AG04450 (cell line): ENCODE measurements at regions not wholly inside any gene's neighbourhood (a gene's known extent, or its start where the extent isn't known, plus 50 kb on each side); places are given as distances from the start of the nearest gene placed in this dataset. TPM values are rescaled to one million over a fixed set of nuclear protein-coding genes. Genes with fewer than 3 reads are reported as not detected.

Experiments used
- small RNA-seq: library from RNA; depleted of rRNA; stranded (forward); fragments of <200 nt; gene quantifications from one replicate; pipeline ENCODE3, GENCODE V24; 2012; ENCODE audit warnings: low read depth; ENCODE audit not compliant: insufficient read length

Small RNAs in the stretch of these regions (small RNA-seq; reads per million reads assigned to genes)
- gene RF00402 (not detected), gene RF02090 (not detected), gene RF02091 (not detected), gene RNA5SP38 (not detected)
